GM18502 (cell line): ENCODE measurements at regions not wholly inside any gene's neighbourhood (a gene's known extent, or its start where the extent isn't known, plus 50 kb on each side); places are given as distances from the start of the nearest gene placed in this dataset.
"Not testable (repeated sequence)": the region's sequence is repeated elsewhere in the genome, so short reads cannot be mapped to it uniquely, and the experiment has no call there.

ENCODE experiments used
- ATAC-seq: cut with Tn5 transposase; IDR thresholded peaks from one replicate; pipeline ENCODE4 v1.9.1; 2021; ENCODE audit warnings: mild to moderate bottlenecking; ENCODE audit not compliant: unreplicated experiment, poor library complexity

DNA sequence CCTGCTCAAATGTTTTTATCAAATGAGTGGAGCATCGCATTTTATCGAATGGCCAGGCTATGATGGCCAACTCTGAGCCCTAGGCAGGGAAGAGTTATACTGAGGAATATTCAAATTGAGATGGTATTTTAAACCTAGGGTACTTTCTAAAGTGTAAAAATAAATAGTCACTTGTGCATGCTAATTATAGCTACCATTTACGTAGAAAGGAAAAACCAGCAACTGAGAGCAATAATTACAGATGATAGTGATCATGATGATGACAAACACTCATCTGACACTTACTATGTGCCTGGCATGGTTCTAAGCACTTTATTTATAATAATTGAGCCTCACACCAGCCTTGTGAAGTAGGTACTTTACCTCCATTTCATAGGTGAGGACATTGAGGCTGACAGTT is 455.7 kb downstream of the CD83 start:
- ATAC-seq = no peak

DNA sequence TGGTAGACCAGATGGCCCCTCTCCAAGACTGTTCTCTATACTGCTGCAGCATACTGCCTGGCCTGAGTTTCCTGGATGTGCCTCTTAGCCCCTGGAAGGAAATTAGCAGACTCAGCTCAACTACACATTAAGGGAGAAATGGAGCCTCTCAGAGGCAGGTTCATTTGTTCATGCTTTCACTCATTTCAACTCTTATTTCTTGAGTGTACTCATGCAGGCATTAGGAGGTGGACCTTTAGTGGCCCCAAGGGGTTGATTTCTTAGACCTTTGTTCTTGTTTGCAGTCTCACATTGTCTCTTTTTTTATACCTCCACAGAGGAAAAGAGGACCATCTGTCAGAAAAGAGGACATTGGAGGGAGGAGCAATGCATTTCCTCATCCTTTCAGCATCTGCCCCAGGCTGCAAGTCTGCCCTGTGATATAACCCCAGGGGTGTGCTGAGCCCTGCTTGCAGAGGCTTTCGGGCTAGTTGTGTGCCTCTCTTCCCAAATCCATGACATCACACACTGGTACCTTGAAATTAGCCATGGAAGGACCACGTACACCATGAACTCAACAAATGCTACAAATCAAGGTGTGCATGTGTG is 456.2 kb downstream of the CD83 start:
- no peak for ATAC-seq

DNA sequence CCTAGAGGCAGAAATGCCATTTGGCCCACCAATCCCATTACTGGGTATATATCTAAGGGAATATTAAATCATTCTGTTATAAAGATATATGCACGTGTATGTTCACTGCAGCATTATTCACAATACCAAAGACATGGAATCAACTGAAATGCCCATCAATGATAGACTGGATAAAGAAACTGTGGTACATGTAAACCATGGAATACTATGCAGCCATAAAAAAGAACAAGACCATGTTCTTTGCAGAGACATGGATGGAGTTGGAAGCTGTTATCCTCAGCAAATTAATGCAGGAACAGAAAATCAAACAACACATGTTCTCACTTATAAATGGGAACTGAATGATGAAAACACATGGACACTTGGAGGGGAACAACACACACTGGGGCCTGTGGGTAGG is 458.4 kb downstream of the CD83 start:
- no peak for ATAC-seq

DNA sequence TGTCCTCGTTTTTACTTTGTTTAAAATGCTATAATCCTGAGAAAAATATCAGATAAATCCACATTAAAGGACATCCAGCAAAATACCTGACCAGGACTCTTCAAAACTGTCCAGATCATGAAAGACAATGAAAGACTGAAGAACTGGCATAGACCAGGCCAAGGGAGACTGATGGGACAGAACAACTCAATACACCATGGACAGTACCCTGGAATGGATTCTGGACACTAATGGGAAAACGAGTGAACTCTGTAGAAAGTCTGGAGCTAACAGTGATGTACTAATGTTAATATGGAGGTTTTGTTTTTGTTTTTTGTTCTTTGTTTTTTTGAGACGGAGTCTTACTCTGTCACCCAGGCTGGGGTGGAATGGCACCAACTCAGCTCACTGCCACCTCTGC is 461.4 kb downstream of the CD83 start:
- no peak for ATAC-seq

DNA sequence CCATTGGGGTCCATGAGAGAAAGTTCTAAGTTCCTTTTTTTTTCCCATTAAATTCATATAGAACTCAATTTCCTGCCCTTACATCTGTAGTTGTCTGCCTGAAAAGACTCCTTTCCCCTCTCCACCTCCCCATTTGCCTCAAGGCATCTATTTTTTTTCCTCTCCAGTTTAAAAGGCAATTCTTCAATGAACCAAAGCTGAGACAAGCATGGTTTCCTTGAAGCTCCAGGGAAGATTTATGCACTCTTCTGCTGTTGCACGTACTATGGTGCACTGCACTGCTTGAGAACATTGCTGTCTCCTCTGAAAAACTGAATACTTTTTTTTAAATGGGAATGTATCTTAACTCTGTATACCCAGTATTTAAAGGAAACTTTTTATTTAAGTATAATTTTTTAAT is 465.2 kb downstream of the CD83 start:
- no peak for ATAC-seq

DNA sequence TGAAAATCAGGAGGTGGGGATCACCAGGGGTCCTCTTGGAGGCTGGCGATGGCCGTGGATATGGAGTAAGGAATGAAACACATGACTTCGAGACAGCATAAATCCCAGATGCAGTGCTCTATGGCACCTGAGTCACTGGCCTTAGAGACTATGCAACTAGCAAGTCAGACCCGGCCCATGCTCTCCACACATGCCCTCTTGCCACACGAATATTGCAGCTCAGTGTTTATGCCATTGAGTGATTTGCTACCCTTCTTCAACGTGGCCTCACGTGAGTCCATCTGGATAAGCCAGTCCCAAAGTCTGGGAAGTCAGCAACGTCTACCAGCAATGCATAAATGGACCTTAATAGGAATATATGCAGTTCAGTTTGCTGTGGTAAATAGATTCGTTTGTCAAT is 466.3 kb downstream of the CD83 start:
- no peak for ATAC-seq

DNA sequence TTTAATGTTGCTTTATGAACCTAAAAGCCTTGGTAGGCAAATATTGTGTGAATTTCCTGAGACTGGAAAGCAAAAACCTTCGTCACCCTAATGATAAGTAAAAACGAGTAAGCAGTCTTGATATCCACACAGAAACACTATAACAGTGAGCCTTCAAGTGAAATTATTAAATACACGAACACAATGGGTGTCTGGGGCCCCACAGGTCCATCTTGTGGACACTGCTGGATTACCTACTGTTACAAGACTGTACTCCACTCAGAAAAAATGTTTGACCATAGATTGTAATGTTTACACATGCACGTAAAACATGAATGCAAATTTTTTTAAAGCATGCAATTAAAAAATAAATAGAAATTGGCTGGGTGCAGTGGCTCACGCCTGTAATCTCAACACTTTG is 466.9 kb downstream of the CD83 start:
- ATAC-seq = no peak

DNA sequence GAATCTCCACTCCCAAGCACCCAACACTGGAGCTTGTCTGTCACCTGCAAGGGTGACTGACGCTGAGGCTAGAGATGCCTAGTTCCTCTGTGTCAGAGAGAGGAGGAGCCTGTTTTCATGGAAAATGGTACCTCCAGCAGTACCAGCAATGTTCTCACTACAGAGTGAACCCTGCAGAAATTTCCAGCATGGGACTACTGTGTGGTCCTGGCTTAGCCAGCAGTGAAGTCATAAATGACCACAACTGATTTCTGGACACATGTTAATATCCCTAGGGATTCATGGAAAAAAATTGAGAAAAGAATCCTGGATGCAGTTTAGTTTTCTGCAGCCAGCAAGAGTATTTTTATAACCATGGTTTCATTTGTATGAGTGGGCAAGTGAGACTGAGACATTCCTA is 468.1 kb downstream of the CD83 start:
- ATAC-seq = no peak

DNA sequence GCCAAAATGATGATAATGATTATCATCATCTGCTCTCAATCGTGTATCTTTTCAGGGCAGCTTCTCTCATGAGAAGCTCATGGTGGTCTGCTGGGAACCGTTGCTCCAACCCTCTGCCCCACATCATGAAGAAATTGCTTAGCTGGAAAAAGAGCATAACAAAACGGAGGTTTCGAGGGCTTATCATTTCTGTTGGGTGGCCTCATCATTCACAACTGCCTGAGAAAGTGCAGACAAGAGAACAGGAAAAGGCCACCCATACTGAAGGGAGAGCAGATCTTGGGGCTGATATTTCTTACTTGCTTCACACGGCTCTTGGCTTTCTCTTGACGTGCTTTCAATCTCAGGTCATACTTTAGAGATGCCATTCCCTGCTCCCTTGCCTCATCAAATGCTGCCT is 471.6 kb downstream of the CD83 start:
- ATAC-seq = no peak

DNA sequence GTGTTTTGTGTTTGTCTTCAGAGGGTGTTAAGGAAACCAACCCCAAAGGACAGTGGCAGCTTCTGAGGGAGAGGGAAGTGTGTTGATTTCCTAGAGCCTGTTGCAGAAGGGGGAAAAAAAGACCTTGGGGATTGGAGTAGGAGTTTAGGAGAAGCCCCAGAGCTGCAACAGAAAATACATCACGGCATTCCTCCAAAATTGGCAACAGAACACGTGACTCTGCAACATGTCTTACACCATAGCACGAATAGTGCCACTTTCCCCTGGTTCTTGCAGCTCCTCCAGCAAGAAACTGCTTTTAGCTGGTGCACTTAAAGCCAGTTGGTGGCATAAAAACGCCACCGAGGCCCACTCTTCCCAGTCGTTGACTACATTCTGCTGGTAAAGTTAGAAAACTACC is 473.0 kb downstream of the CD83 start:
- ATAC-seq = no peak

DNA sequence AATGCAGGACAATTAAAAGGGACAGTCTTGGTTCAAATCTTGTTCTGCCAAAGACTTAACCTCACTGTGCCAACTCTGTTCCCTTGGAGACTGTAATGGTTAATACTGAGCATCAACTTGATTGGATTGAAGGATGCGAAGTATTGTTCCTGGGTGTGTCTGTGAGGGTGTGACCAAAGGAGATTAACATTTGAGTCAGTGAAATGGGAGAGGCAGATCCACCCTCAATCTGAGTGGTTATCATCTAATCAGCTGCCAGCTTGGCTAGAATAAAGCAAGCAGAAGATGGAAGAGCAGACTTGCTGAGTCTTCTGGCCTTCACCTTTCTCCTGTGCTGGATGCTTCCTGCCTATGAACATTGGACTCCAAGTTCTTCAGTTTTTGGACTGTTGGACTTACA is 474.4 kb downstream of the CD83 start:
- no peak for ATAC-seq

DNA sequence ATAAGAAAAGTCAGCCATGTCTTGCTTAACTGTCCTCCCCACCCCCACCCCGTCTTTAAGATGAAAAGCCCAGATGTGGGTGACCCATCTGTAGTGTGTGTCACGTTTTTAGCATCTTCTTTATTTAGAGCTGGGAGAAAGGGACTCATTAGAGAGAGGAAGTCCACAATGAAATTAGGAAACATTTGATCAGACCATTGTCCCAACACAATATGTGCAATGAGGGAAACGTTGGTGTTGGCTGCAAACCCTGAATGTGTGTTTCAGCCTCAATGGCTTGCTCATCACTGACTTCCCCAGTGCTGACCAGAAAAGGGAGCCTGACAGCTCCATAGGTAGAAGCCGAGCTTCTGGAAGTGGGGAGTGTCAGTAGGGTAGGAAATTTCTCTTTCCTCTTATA is 475.7 kb downstream of the CD83 start:
- no peak for ATAC-seq

DNA sequence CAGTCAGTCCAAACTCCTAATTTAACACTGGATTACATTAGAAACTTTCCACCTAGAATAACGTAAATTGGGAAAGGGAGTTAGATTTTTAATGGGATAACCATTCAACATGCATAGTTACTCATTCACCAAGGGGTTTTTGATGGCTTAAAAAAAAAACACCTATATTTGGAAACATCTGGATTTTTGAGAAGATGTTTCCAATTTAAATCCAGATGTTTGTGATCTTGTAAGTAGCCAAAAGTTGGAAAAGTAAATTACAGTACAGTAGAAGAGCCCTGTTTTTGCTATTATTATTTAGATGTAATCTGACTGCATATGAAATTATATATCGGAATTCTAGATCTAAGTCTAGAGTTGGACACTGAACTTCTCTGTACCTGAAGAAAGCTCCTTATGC is 478.2 kb downstream of the CD83 start:
- ATAC-seq = no peak

DNA sequence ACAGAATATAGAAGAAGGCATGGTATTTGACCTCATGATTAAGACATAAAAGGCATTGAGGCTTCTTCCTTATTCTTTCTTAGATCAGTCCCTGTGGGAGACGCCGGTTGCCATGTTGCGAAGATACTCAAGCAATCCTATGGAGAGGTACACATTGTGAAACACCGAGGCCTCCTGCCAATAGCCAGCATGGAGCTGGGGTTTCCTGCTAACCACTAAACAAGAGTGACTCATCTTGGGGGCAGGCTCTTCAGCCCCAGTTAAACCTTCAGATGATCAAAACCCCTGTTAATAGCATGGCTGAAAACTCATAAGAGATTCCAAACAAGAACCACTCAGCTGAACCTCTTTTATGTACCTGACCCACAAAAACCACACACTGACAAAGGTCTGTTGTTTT is 478.8 kb downstream of the CD83 start:
- ATAC-seq = no peak

DNA sequence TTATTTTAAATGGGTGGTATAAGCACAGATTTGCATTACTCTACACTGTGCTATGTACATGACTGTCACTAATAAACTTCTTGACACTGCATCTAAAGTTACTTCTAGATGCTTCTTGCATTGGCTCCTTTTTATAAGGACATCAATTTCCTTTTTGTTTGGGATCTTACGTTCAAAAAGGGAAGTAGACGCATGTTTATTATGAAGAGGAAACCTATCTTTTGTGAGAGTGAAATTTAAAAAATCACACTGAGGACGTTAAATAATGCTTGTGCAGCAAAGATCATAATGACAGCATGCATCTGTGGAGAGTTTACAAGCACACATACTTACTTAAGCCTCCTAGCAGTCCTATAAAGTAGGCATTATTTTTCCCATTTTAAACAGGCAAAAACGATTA is 479.5 kb downstream of the CD83 start:
- no peak for ATAC-seq

DNA sequence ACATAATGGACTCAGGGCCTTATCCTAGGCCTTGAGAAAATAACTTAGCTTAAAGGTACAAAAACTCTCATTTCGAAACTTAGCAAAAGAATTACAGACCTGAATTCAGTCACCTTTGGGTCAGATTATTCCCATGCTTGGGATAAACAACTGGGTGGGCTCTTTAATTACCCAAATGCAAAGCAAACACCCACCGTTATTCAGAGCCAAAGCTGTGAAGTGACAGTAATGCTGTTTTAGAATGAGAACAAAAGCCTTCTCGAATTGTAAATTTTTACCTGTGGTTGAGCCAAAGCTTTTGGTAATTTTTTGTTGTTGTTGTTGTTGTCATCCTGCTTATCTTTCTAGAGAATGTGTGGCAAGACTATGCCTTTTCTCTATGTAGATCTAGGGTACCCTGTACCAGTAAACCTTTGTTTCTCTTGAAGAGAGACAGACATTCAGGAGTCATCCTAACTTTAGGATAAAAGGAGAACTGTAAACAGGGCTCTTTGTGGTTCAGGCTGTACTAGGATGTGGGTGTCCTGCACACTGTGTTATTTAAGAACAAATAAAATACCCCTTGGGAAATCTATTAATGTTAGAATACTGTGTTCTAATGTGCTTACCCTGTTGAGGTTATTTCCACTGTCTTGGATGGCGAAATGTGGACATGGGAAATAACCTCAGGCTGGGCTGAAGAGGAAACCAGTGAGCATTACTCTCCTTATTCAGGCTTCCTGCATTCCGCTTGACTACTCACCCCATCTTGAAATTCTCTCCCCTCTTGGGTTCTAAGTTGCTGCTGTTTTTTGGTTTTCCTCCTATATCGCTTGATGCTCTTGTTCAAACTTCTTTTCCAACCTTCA is 480.7 kb downstream of the CD83 start:
- no peak for ATAC-seq

DNA sequence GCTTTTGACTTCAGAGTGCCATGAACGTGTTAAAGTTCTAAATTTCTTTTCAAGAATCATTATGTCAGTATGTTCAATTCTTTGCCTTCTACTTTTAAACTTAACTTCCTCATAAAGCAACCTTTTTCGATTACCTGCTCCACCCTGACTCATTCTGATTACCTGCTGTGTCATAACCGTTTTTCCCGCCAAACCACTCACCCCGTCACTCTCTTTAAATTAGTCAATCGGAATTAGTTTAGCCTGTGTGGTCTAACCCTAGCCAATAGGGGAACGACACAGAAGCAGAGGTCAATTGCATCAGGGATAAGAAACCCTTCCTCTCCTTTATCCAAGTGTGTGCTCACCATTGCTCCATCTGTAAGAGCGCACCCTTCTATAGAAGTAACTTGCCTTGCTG is 482.7 kb downstream of the CD83 start:
- not testable (repeated sequence) for ATAC-seq

DNA sequence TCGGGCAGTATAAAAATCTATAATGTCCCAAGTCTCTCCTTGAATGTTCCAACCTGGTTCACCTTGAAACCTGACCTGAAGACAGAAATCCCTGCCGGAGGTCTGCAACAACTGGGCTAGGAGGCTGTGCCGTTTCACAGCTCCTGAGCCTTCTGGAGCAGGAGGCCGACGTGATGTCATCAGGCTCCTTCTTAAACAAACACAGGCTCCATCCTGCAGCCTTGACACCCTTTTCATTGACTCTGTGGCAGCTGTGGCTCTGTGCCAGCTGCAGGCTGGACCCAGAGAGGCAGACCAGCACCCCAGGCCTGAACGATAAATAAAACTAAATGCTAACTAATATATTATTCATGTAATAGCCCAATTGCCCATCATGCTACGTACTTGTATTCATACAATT is 483.9 kb downstream of the CD83 start:
- ATAC-seq = no peak

DNA sequence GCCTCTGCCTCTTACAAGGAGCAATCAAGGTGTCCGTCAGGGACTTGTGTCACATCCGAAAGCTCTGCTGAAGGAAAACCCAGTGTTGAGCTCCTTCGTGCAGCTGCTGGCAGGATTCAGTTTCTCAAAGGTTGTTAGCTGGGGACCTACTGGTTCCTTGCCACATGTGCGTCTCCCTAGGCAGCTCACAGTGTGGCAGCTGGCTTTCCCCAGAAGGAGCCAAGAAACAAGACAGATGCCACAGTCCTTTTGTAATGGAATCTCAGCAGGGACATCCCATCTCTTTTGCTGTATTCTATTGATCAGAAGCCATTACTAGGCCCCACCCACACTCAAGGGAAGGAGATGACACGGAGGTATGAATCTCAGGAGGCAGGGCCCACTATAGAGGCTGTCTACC is 488.8 kb downstream of the CD83 start:
- no peak for ATAC-seq

DNA sequence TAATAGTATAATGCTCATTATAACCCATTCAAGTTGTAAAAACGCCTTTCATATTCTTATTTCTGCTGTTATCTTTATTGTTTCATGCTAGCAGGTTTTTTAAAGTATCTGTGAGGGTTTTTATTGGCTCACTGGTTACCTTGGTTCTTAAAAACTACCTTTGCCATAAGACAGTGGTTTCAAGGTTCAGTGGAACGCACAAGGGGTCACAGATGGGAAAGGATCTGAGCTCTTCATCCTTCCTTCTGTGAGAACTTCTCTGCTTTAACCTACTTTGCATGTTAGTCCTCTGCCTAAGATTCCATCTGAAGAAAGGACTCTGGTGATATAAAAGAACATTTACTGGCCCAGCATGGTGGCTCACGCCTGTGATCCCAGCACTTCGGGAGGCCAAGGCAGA is 492.6 kb downstream of the CD83 start:
- ATAC-seq = no peak

DNA sequence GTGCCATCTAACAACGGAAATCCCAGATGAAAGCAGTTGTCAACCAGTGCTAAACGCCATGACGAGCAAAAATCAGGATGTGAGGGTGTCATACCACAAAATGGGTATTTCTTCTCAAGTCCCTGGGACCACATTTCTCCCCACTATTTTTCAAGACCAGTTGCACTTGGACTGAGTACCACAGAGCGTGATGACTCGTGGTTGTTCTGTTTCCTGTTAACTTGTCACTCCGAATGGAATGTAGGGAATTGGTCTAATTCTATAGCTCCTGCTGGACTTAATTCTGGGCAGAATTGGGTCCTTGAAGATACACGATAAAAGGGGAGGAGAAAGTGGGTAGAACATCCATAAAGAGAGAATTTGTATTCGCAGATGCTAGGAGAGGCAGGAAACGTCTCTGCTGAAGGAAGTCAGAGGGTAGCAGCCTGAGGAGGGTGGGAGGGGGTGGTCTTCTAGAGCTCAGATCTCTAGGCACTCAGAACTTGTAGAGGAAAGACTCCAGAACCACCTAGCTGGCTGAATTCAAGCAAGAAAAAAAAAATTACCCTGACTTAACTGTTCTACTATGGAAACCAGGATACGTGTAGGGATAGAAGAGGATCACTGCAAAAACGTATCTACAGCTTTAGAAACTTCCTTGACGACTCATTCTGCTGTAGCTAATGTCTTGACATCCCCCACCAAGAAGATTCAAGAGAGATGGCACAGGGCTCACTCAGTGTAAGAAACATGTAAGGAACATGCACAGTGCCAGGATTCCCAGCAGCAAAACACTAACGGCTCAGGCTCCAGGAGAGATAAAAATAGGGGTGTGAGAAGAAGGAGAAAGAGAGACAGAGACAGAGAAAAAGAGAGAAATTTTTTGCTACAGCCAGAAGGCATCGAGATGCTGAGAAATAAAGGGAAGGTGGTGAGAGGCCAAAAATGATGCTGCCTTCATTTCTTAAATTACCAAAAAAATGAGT is 494.7 kb downstream of the CD83 start:
- no peak for ATAC-seq
